Ovary (tissue), 7 donors: ENCODE measurements at regions not wholly inside any gene's neighbourhood (a gene's known extent, or its start where the extent isn't known, plus 50 kb on each side); places are given as distances from the start of the nearest gene placed in this dataset.

ENCODE experiments used
- DNase-seq, 5 donors: peaks; one replicate each; pipeline ENCODE4 v3.0.0-alpha.2; 2019 to 2020
- H3K27ac ChIP-seq, 2 donors: fragments of 200-600 bp; one replicate each; pipeline versions ENCODE4 v1.5.1 to v1.8.0; 2019 to 2022
- H3K27me3 ChIP-seq: fragments of 200-600 bp; one replicate; pipeline ENCODE4 v1.8.0; 2022
- H3K36me3 ChIP-seq: fragments of 200-600 bp; sonication (generic); one replicate; pipeline ENCODE4 v1.5.1; 2019
- H3K4me1 ChIP-seq: one replicate; pipeline ENCODE4 v1.8.1; 2013; ENCODE audit warnings: mild to moderate bottlenecking, moderate library complexity; ENCODE audit not compliant: insufficient read depth
- H3K4me3 ChIP-seq: fragments of 200-600 bp; sonication (generic); one replicate; pipeline ENCODE4 v1.5.1; 2017
- H3K9me3 ChIP-seq, 2 donors: fragments of 200-600 bp in 1 of 2; sonication (generic) in 1 of 2; one replicate each; pipeline versions ENCODE4 v1.5.1 to v1.8.1; 2013 to 2019; ENCODE audit warnings: mild to moderate bottlenecking in 1 of 2, moderate library complexity in 1 of 2
- EP300 ChIP-seq: sonication (generic); formaldehyde crosslinking; IDR thresholded peaks from one replicate; pipeline ENCODE4 v1.6.1; 2017; ENCODE audit warnings: antibody characterized with exemption
- POLR2A ChIP-seq: fragments of 450-650 bp; IDR thresholded peaks from one replicate; pipeline ENCODE4 v1.6.1; 2017; ENCODE audit warnings: antibody characterized with exemption, mild to moderate bottlenecking, moderate library complexity
- WGBS, 3 donors: extraction: QIAGEN DNeasy Blood & Tissue Kit in 1 of 3; methylation state at CpG; one replicate each; pipeline versions ENCODE4 v1.1.5 to v1.1.7; 2013 to 2017; 5-methylcytosine and 5-hydroxymethylcytosine counted together
- intact Hi-C, 4 donors: fragments of 100-400 bp; cut with DNase I; formaldehyde crosslinking; loops; one replicate each; pipeline versions ENCODE4 v1.11.0 to v1.15.1; 2022 to 2023
- TF ChIP-seq, protein P1 (sequence below), 3 donors: fragments of 450-650 bp in 2 of 3; fragments of 200-600 bp in 1 of 3; IDR thresholded peaks; one replicate each; pipeline versions ENCODE4 v1.5.1 to v1.8.0; 2016 to 2022; ENCODE audit warnings: antibody characterized with exemption in 3 of 3, mild to moderate bottlenecking in 1 of 3
- donor health status: DM: no; HTN: no; CAD: no; lungs with moderate emphysema.
- donor health status: DM: no; HTN: no; CAD: no.
- donor health status: Bipolar disorder and iron deficiency.
- donor health status: DM: no; HTN: no; CAD: no.
- donor health status: DM: yes; HTN: yes; CAD: no.

DNA sequence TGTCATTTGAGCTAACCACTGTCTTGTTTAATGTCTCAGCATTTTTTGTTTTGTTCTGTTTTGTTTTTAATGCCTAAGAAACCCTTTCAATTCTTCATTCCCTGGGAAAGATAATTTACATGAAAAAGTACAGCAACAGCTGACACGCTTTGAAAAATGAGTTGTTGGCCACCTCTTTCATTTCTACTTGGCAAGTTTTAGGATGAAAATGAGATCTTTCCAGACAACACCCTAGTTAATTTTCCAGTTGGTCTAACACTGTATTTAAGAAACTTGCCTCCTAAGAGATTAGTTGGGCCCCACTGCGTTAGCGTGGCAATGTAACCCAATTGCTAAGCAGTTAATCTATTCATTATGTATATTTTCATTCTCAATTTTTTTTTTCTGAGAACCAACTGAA, 194.0 kb upstream of the LRRN1 start:
- no peak for TF ChIP-seq EP300
- WGBS, 3 donors, result 15 to 28% (median 16%) methylated on average over 3 of the region's 3 CpGs
- DNase-seq, result no peak
- no peaks in the 10 kb centered on the region for H3K36me3 ChIP-seq
- H3K27ac ChIP-seq, result no peak overlapping the region
- no peaks in the 10 kb centered on the region for H3K27me3 ChIP-seq
- H3K9me3 ChIP-seq, result no peaks in the 10 kb centered on the region
- no peaks in the 10 kb centered on the region for H3K4me1 ChIP-seq
- intact Hi-C loops, result no loop called here
- no peak overlapping the region for H3K4me3 ChIP-seq

DNA sequence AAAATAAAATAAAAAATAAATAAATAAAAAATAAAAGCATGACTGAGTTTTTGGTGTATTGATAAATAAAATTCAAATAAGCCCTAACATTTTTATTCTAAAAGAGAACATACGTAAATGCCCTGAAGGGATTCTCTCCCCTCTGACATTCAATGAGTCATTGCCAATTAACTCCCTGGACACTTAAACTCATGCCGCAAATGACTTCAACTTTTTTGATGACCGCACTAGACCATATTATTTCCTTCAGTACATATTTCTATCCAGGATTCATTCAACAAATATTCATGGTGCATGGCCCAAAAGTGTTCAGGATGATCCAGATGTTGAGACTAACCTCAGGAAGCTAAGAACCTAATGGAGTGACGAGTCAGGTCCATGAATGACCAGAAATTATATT, 195.9 kb upstream of the LRRN1 start:
- Histone ChIP-seq H3K27ac (no peak overlapping the region), H3K4me1 (no peaks in the 10 kb centered on the region), H3K27me3 (no peaks in the 10 kb centered on the region), H3K4me3 (no peak overlapping the region), H3K36me3 (no peaks in the 10 kb centered on the region), H3K9me3 (no peaks in the 10 kb centered on the region)
- no peak for DNase-seq
- TF ChIP-seq EP300, result no peak
- TF ChIP-seq POLR2A, result no peak
- TF ChIP-seq, protein P1, sequence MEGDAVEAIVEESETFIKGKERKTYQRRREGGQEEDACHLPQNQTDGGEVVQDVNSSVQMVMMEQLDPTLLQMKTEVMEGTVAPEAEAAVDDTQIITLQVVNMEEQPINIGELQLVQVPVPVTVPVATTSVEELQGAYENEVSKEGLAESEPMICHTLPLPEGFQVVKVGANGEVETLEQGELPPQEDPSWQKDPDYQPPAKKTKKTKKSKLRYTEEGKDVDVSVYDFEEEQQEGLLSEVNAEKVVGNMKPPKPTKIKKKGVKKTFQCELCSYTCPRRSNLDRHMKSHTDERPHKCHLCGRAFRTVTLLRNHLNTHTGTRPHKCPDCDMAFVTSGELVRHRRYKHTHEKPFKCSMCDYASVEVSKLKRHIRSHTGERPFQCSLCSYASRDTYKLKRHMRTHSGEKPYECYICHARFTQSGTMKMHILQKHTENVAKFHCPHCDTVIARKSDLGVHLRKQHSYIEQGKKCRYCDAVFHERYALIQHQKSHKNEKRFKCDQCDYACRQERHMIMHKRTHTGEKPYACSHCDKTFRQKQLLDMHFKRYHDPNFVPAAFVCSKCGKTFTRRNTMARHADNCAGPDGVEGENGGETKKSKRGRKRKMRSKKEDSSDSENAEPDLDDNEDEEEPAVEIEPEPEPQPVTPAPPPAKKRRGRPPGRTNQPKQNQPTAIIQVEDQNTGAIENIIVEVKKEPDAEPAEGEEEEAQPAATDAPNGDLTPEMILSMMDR (IDR thresholded peaks at IDR 0.05), result no peak
- intact Hi-C loops, result no loop called here
- 95 to 97% (median 96%) methylated on average over 4 of the region's 4 CpGs for WGBS, 3 donors

DNA sequence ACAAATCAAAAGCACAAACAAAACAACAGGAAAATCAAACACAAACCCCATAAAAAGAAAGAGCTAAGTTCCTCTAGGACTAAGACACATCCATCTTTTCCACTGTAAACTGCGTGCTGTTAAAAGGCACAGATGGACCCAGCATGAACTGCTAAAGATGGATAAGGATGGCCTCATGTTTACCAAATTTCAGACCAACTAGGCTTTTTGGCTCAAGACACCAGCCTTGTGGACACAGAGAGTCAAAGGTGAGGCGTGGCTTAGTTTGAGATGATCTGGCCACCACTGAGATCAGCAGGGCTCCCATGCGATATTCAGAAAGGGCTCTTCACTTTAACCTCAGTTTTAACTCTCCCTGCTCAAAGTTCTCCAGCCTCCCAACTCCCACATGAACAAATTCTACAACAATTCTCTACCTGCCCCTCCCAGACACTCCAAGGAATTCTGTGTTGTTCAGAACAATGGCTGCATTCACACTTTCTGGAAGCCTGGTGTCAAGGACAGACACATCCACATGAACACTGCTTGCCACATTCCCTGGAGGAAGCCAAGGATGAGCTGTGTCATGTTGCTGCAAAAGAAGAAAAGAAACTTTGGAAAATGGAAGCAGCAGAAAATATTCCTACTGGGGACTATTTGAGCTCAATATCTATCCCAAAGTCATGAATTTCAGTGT, 198.4 kb upstream of the LRRN1 start:
- no peaks in the 10 kb centered on the region for H3K4me1 ChIP-seq
- peaks cover 0 to 4% of the 10 kb centered on the region in 2 donors for H3K9me3 ChIP-seq
- H3K36me3 ChIP-seq, result no peaks in the 10 kb centered on the region
- no peak for DNase-seq
- intact Hi-C loops, result no loop called here
- TF ChIP-seq POLR2A (no peak), EP300 (no peak)
- TF ChIP-seq, protein P1 (IDR thresholded peaks at IDR 0.05), result no peak
- WGBS, 3 donors, result 56 to 70% (median 64%) methylated on average over 3 of the region's 3 CpGs
- H3K27me3 ChIP-seq, result no peaks in the 10 kb centered on the region
- H3K27ac ChIP-seq, result peak overlapping the region in 1 of 2 donors; percentile 15
- H3K4me3 ChIP-seq, result no peak overlapping the region

DNA sequence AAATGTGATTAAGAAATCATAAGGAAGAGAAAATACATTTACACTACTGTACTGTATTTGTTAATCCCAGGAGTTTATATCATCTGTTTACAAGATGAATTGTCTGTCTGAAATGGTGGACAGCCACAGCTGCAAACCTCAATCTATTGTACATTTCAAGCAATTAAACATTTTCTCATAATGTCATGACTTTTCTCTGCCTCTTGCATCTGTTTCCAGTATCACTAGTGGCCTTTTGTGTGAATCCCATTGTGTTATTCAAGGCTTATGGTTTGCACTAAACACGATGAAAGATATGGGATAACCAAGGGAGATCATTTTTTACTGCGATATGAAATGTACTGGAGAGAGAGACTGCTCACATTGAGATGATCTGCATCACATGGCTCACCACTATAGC, 200.2 kb upstream of the LRRN1 start:
- no peak overlapping the region for H3K27ac ChIP-seq
- WGBS, 3 donors, result 84 to 91% (median 84%) methylated on average over 2 of the region's 2 CpGs
- peaks cover 0 to 5% of the 10 kb centered on the region in 2 donors for H3K9me3 ChIP-seq
- intact Hi-C loops, result no loop called here
- no peaks in the 10 kb centered on the region for H3K4me1 ChIP-seq
- DNase-seq, result no peak
- no peak overlapping the region for H3K4me3 ChIP-seq
- H3K27me3 ChIP-seq, result no peaks in the 10 kb centered on the region
- no peak for TF ChIP-seq EP300
- TF ChIP-seq, protein P1 (IDR thresholded peaks at IDR 0.05), result no peak
- TF ChIP-seq POLR2A, result no peak
- no peaks in the 10 kb centered on the region for H3K36me3 ChIP-seq

DNA sequence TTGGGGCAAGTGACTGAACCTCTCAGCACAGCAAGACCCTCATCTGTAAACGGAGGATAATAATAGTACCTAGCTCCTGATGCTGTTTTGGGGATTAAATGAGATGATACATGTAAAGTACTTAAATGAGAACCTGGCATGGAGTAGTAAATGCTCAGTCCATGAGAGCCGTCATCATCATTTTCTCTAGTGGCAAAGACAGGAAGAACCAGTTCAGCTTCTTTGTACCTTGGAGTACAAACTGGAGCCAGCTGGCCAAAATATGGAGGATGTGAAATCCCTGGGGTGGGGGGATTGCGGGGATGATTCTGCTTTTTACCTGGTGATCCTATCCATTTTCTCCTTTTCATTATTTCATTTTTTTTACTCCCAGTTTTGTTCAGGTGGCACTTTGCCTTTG, 204.2 kb upstream of the LRRN1 start:
- H3K4me3 ChIP-seq, result no peak overlapping the region
- peaks cover 0 to 5% of the 10 kb centered on the region in 2 donors for H3K9me3 ChIP-seq
- intact Hi-C loops, result no loop called here
- no peaks in the 10 kb centered on the region for H3K36me3 ChIP-seq
- no peaks in the 10 kb centered on the region for H3K27me3 ChIP-seq
- TF ChIP-seq EP300 (no peak), POLR2A (no peak)
- TF ChIP-seq, protein P1 (IDR thresholded peaks at IDR 0.05), result no peak
- DNase-seq, result no peak
- no peak overlapping the region for H3K27ac ChIP-seq
- H3K4me1 ChIP-seq, result no peaks in the 10 kb centered on the region
- WGBS, 3 donors, result 92 to 94% (median 93%) methylated on average over 3 of the region's 3 CpGs
